ENCODE measurements at regions not wholly inside any gene's neighbourhood (a gene's known extent, or its start where the extent isn't known, plus 50 kb on each side); places are given as distances from the start of the nearest gene placed in this dataset.

DNA sequence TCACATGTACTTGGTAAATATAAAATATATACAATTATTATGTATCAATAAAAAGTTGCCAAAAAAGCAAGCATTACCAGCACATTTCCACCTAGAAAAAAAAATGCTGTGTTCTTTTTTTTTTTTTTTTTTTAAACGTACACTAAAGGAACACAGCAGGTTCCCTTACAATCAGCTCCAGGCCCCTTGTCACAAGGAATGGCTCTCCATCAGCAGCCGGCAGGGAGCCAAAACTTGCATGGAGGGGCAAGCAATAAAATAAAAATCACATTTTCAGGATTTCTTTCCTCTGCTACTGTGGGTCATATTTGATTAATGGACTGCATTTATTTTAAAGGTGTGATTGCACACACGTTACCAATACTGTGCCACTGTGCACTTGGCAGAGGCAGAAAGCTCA, 460.3 kb downstream of the GPAT3 start:
- Histone ChIP-seq H3K9me3 (ENCODE audit: insufficient read depth, low read depth) (no peaks in the 10 kb centered on the region), H3K79me2 (ENCODE audit: low read depth) (no peaks in the 10 kb centered on the region), H3K27me3 (ENCODE audit: insufficient read depth, low read depth) (no peaks in the 10 kb centered on the region), H3K9me2 (ENCODE audit: insufficient read depth) (no peaks in the 10 kb centered on the region), H3F3A (ENCODE audit: insufficient read depth, low read depth) (no peaks in the 10 kb centered on the region), H3K4me1 (replicated peaks; ENCODE audit: insufficient read depth) (no peaks in the 10 kb centered on the region), H3K36me3 (ENCODE audit: low read depth) (no peaks in the 10 kb centered on the region), H3K27ac (no peak overlapping the region), H3K4me2 (no peak overlapping the region), H3K4me3 (no peak overlapping the region), H2AFZ (no peak overlapping the region), H4K20me1 (ENCODE audit: insufficient read depth) (no peaks in the 10 kb centered on the region)
- no TSS peak for BruUV-seq (replicated peaks)
- intact Hi-C loops (cut with micrococcal nuclease; ENCODE audit: unreplicated experiment), result no loop called here
- CTCF ChIA-PET, result no interaction called here
- POLR2A ChIA-PET (ENCODE audit: unreplicated experiment), result no interaction called here
- no peak for DNase-seq
- no peak for TF ChIP-seq EZH2 (IDR thresholded peaks at IDR 0.05; ENCODE audit: low read depth)
- TF ChIP-seq, protein P1, sequence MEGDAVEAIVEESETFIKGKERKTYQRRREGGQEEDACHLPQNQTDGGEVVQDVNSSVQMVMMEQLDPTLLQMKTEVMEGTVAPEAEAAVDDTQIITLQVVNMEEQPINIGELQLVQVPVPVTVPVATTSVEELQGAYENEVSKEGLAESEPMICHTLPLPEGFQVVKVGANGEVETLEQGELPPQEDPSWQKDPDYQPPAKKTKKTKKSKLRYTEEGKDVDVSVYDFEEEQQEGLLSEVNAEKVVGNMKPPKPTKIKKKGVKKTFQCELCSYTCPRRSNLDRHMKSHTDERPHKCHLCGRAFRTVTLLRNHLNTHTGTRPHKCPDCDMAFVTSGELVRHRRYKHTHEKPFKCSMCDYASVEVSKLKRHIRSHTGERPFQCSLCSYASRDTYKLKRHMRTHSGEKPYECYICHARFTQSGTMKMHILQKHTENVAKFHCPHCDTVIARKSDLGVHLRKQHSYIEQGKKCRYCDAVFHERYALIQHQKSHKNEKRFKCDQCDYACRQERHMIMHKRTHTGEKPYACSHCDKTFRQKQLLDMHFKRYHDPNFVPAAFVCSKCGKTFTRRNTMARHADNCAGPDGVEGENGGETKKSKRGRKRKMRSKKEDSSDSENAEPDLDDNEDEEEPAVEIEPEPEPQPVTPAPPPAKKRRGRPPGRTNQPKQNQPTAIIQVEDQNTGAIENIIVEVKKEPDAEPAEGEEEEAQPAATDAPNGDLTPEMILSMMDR (conservative IDR thresholded peaks at IDR 0.05), result no peak

DNA sequence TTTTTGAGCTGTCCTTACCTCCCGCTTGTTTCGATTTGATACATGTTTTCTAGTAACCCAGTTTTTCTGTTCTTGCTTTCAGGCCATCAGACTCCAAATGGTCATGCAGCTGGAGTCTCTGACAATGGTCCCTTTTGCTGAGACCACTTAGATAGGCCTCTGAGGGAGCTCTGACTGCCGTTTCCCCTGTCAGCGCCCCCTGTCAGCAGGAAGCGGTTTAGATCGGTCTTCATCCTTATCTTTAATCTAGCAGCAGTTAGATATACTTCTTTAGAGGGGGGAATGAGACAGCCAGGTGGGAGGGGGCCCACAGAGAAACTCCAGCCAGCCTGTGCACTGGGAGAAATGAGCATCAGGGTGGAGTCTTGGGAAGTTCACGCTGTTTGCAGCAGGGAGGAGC, 457.9 kb downstream of the GPAT3 start:
- DNase-seq, result no peak
- Histone ChIP-seq H2AFZ (no peak overlapping the region), H3K9me3 (ENCODE audit: insufficient read depth, low read depth) (no peaks in the 10 kb centered on the region), H3K27me3 (ENCODE audit: insufficient read depth, low read depth) (no peaks in the 10 kb centered on the region), H3F3A (ENCODE audit: insufficient read depth, low read depth) (no peaks in the 10 kb centered on the region), H3K36me3 (ENCODE audit: low read depth) (no peaks in the 10 kb centered on the region), H3K4me1 (replicated peaks; ENCODE audit: insufficient read depth) (no peaks in the 10 kb centered on the region), H3K4me3 (no peak overlapping the region), H3K9me2 (ENCODE audit: insufficient read depth) (no peaks in the 10 kb centered on the region), H4K20me1 (ENCODE audit: insufficient read depth) (no peaks in the 10 kb centered on the region), H3K4me2 (no peak overlapping the region), H3K79me2 (ENCODE audit: low read depth) (no peaks in the 10 kb centered on the region), H3K27ac (no peak overlapping the region)
- ChIA-PET CTCF (no interaction called here), POLR2A (ENCODE audit: unreplicated experiment) (no interaction called here)
- intact Hi-C loops (cut with micrococcal nuclease; ENCODE audit: unreplicated experiment), result no loop called here
- BruUV-seq (replicated peaks), result no TSS peak
- TF ChIP-seq, protein P1 (conservative IDR thresholded peaks at IDR 0.05), result no peak

DNA sequence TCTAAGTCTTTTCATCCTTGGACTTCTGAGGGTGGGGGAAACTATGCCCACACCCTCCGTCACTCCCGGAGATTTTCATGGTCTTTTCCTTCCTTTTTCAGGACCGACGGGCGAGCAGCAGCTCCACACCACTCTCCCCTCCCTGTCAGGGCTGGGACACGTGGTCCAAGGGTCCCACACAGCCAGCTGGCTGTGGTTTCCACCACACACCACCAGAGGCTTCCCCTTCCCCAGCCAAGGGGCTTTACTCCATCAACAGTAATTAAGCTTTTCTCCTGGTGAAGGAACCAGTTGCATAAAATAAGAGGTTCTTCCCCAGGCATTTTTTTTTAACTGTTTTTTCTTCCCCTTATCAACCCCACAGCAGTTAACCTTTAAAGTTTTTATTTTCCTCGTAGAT, 453.9 kb downstream of the GPAT3 start:
- intact Hi-C loops (cut with micrococcal nuclease; ENCODE audit: unreplicated experiment), result no loop called here
- ChIA-PET POLR2A (ENCODE audit: unreplicated experiment) (no interaction called here), CTCF (no interaction called here)
- Histone ChIP-seq H3K79me2 (ENCODE audit: low read depth) (no peaks in the 10 kb centered on the region), H3K36me3 (ENCODE audit: low read depth) (no peaks in the 10 kb centered on the region), H3K27me3 (ENCODE audit: insufficient read depth, low read depth) (no peaks in the 10 kb centered on the region), H3K4me2 (no peak overlapping the region), H2AFZ (no peak overlapping the region), H4K20me1 (ENCODE audit: insufficient read depth) (no peaks in the 10 kb centered on the region), H3K9me2 (ENCODE audit: insufficient read depth) (no peaks in the 10 kb centered on the region), H3F3A (ENCODE audit: insufficient read depth, low read depth) (no peaks in the 10 kb centered on the region), H3K4me3 (no peak overlapping the region), H3K27ac (no peak overlapping the region), H3K9me3 (ENCODE audit: insufficient read depth, low read depth) (no peaks in the 10 kb centered on the region), H3K4me1 (replicated peaks; ENCODE audit: insufficient read depth) (no peaks in the 10 kb centered on the region)
- TF ChIP-seq, protein P1 (conservative IDR thresholded peaks at IDR 0.05), result no peak
- no peak for TF ChIP-seq EZH2 (IDR thresholded peaks at IDR 0.05; ENCODE audit: low read depth)
- no peak for DNase-seq
- no TSS peak for BruUV-seq (replicated peaks)
